Smooth muscle cell (in vitro differentiated cells): ENCODE measurements at regions not wholly inside any gene's neighbourhood (a gene's known extent, or its start where the extent isn't known, plus 50 kb on each side); places are given as distances from the start of the nearest gene placed in this dataset.

ENCODE experiments used
- DNase-seq: peaks from one replicate; lab custom pipeline; 2025; ENCODE audit not compliant: unreplicated experiment; lab: John Stamatoyannopoulos, UW
- H2AFZ ChIP-seq: fragments of 200-600 bp; sonication (generic); 2 replicates; pipeline ENCODE4 v1.6.0; 2016; ENCODE audit warnings: antibody characterized with exemption, low read depth, mild to moderate bottlenecking
- H3F3A ChIP-seq: fragments of 200-600 bp; sonication (generic); 2 replicates; pipeline ENCODE4 v1.6.0; 2017; ENCODE audit warnings: antibody characterized with exemption, low read depth
- H3K27ac ChIP-seq: fragments of 200-600 bp; sonication (generic); 2 replicates; pipeline ENCODE4 v1.5.1; 2016; ENCODE audit warnings: low read depth, mild to moderate bottlenecking
- H3K27me3 ChIP-seq: fragments of 200-600 bp; sonication (generic); 2 replicates; pipeline ENCODE4 v1.6.1; 2016; ENCODE audit warnings: low read depth, mild to moderate bottlenecking
- H3K36me3 ChIP-seq: fragments of 200-600 bp; sonication (generic); 2 replicates; pipeline ENCODE4 v1.5.1; 2016; ENCODE audit warnings: low read depth
- H3K4me1 ChIP-seq: fragments of 200-600 bp; sonication (generic); 2 replicates; pipeline ENCODE4 v1.5.1; 2016; ENCODE audit warnings: low read depth
- H3K4me2 ChIP-seq: fragments of 200-600 bp; sonication (generic); 2 replicates; pipeline ENCODE4 v1.6.0; 2016; ENCODE audit warnings: mild to moderate bottlenecking
- H3K4me3 ChIP-seq: fragments of 200-600 bp; sonication (generic); 2 replicates; pipeline ENCODE4 v1.5.1; 2016; ENCODE audit warnings: mild to moderate bottlenecking
- H3K79me2 ChIP-seq: fragments of 200-600 bp; sonication (generic); 2 replicates; pipeline ENCODE4 v1.6.0; 2016; ENCODE audit warnings: low read depth, mild to moderate bottlenecking
- H3K9ac ChIP-seq: fragments of 200-600 bp; sonication (generic); 2 replicates; pipeline ENCODE4 v1.6.0; 2016; ENCODE audit warnings: low read depth
- H3K9me3 ChIP-seq: fragments of 200-600 bp; sonication (generic); replicated peaks from 2 replicates; pipeline ENCODE4 v1.5.1; 2016; ENCODE audit warnings: low read depth
- H4K20me1 ChIP-seq: fragments of 200-600 bp; sonication (generic); 2 replicates; pipeline ENCODE4 v1.6.0; 2016; ENCODE audit warnings: low read depth
- CTCF ChIP-seq: fragments of 200-600 bp; sonication (generic); IDR thresholded peaks from 2 replicates; pipeline ENCODE4 v1.5.1; 2017; ENCODE audit warnings: borderline replicate concordance, mild to moderate bottlenecking, antibody characterized with exemption; ENCODE audit not compliant: insufficient read depth, poor library complexity, severe bottlenecking
- WGBS: methylation state at CpG from one replicate; pipeline ENCODE4 v1.1.7; 2016; ENCODE audit warnings: low lambda C conversion rate; 5-methylcytosine and 5-hydroxymethylcytosine counted together

GRCh38 chrX:81857192-81857591 is 655.3 kb downstream of the SH3BGRL start:
- Histone ChIP-seq H3K4me2 (no peak overlapping the region), H3K79me2 (no peaks in the 10 kb centered on the region), H3K36me3 (no peaks in the 10 kb centered on the region), H2AFZ (no peak overlapping the region), H4K20me1 (no peaks in the 10 kb centered on the region), H3K27me3 (no peaks in the 10 kb centered on the region), H3F3A (no peaks in the 10 kb centered on the region), H3K9me3 (no peaks in the 10 kb centered on the region), H3K4me1 (no peaks in the 10 kb centered on the region), H3K4me3 (no peak overlapping the region), H3K27ac (no peak overlapping the region), H3K9ac (no peak overlapping the region)
- DNase-seq = no peak
- TF ChIP-seq CTCF = no peak

- Histone ChIP-seq H3K27me3 (no peaks in the 10 kb centered on the region), H3F3A (no peaks in the 10 kb centered on the region), H4K20me1 (no peaks in the 10 kb centered on the region), H3K9me3 (no peaks in the 10 kb centered on the region), H3K36me3 (no peaks in the 10 kb centered on the region), H2AFZ (no peak overlapping the region), H3K9ac (no peak overlapping the region), H3K4me3 (no peak overlapping the region), H3K79me2 (no peaks in the 10 kb centered on the region), H3K4me2 (no peak overlapping the region), H3K4me1 (no peaks in the 10 kb centered on the region), H3K27ac (no peak overlapping the region)
- 78% methylated on average over 3 of the region's 3 CpGs for WGBS
- DNase-seq = no peak
- TF ChIP-seq CTCF = no peak
Measured at GRCh38 chrX:81866873-81867272, 665.0 kb downstream of the SH3BGRL start.

GRCh38 chrX:81868979-81869378 is 667.1 kb downstream of the SH3BGRL start:
- no peak overlapping the region for H3K4me3 ChIP-seq
- H3K9ac ChIP-seq = no peak overlapping the region
- H3K4me1 ChIP-seq = no peaks in the 10 kb centered on the region
- H3K79me2 ChIP-seq = no peaks in the 10 kb centered on the region
- no peak for TF ChIP-seq CTCF
- no peaks in the 10 kb centered on the region for H3K36me3 ChIP-seq
- no peaks in the 10 kb centered on the region for H3K27me3 ChIP-seq
- WGBS = 69% methylated on average over 5 of the region's 5 CpGs
- no peak for DNase-seq
- no peak overlapping the region for H2AFZ ChIP-seq
- H3K27ac ChIP-seq = no peak overlapping the region
- no peaks in the 10 kb centered on the region for H3F3A ChIP-seq
- no peaks in the 10 kb centered on the region for H4K20me1 ChIP-seq
- no peak overlapping the region for H3K4me2 ChIP-seq
- no peaks in the 10 kb centered on the region for H3K9me3 ChIP-seq

- no peak overlapping the region for H3K4me3 ChIP-seq
- H3K9me3 ChIP-seq = no peaks in the 10 kb centered on the region
- H4K20me1 ChIP-seq = no peaks in the 10 kb centered on the region
- H3F3A ChIP-seq = no peaks in the 10 kb centered on the region
- H2AFZ ChIP-seq = no peak overlapping the region
- no peak overlapping the region for H3K27ac ChIP-seq
- TF ChIP-seq CTCF = no peak
- WGBS = 57% methylated on average over 3 of the region's 3 CpGs
- H3K36me3 ChIP-seq = no peaks in the 10 kb centered on the region
- DNase-seq = no peak
- no peak overlapping the region for H3K9ac ChIP-seq
- H3K4me2 ChIP-seq = no peak overlapping the region
- H3K4me1 ChIP-seq = no peaks in the 10 kb centered on the region
- H3K79me2 ChIP-seq = no peaks in the 10 kb centered on the region
- no peaks in the 10 kb centered on the region for H3K27me3 ChIP-seq
Measured at GRCh38 chrX:81874807-81875206, 672.9 kb downstream of the SH3BGRL start.
